Prostate gland (tissue), 2 donors: ENCODE measurements at regions not wholly inside any gene's neighbourhood (a gene's known extent, or its start where the extent isn't known, plus 50 kb on each side); places are given as distances from the start of the nearest gene placed in this dataset.

Experiments used
- DNase-seq: peaks from one replicate; pipeline ENCODE4 v3.0.0-alpha.2; 2019; ENCODE audit warnings: low spot score
- H3K27ac ChIP-seq, 2 donors: fragments of 200-600 bp; sonication (generic); 2 replicates each; pipeline ENCODE4 v1.5.1; 2017 to 2019
- H3K27me3 ChIP-seq: fragments of 200-600 bp; sonication (generic); replicated peaks from 2 replicates; pipeline ENCODE4 v1.5.1; 2019; ENCODE audit not compliant: insufficient read depth
- H3K36me3 ChIP-seq, 2 donors: fragments of 200-600 bp; sonication (generic); 1 replicate in 1 of 2; 2 replicates in 1 of 2; pipeline versions ENCODE4 v1.5.1 to v1.8.1; 2017 to 2019
- H3K4me1 ChIP-seq: fragments of 200-600 bp; sonication (generic); replicated peaks from 2 replicates; pipeline ENCODE4 v1.5.1; 2019
- H3K4me3 ChIP-seq, 2 donors: fragments of 200-600 bp; sonication (generic); 2 replicates each; pipeline ENCODE4 v1.5.1; 2017 to 2019
- H3K9me3 ChIP-seq: fragments of 200-600 bp; sonication (generic); 2 replicates; pipeline ENCODE4 v1.5.1; 2017
- CTCF ChIP-seq, 4 experiments: fragments of 200-600 bp in 2 of 4; fragments of 450-650 bp in 2 of 4; sonication (generic) in 2 of 4; IDR thresholded peaks; 1 replicate in 3 of 4; 2 replicates in 1 of 4; pipeline ENCODE4 v1.5.1; 2016 to 2019; ENCODE audit warnings: antibody characterized with exemption in 4 of 4, mild to moderate bottlenecking in 2 of 4, moderate library complexity in 2 of 4
- POLR2A ChIP-seq: fragments of 450-650 bp; IDR thresholded peaks from one replicate; pipeline ENCODE4 v1.6.1; 2016; ENCODE audit warnings: antibody characterized with exemption, mild to moderate bottlenecking
- POLR2AphosphoS5 ChIP-seq: sonication (generic); formaldehyde crosslinking; IDR thresholded peaks from one replicate; pipeline ENCODE4 v1.6.1; 2017; ENCODE audit warnings: antibody characterized with exemption
- WGBS: methylation state at CpG from one replicate; pipeline ENCODE4 v1.1.5; 2018; 5-methylcytosine and 5-hydroxymethylcytosine counted together
- intact Hi-C: fragments of 100-400 bp; cut with DNase I; formaldehyde crosslinking; loops from one replicate; pipeline ENCODE4 v1.14.2; 2022

GRCh38 chr18:47417807-47418206, 166.3 kb upstream of the SKOR2 start:
- no peak overlapping the region for H3K27ac ChIP-seq
- H3K36me3 ChIP-seq: no peaks in the 10 kb centered on the region
- intact Hi-C loops: no loop called here
- no peak overlapping the region for H3K4me3 ChIP-seq
- DNase-seq: no peak
- TF ChIP-seq CTCF (IDR thresholded peaks at IDR 0.05) (no peak), POLR2AphosphoS5 (no peak), POLR2A (no peak)
- no peaks in the 10 kb centered on the region for H3K9me3 ChIP-seq
- H3K27me3 ChIP-seq: no peaks in the 10 kb centered on the region
- no peaks in the 10 kb centered on the region for H3K4me1 ChIP-seq
- WGBS: 70% methylated on average over 2 of the region's 2 CpGs

GRCh38 chr18:47415881-47416280, 164.4 kb upstream of the SKOR2 start:
- no peaks in the 10 kb centered on the region for H3K36me3 ChIP-seq
- no peaks in the 10 kb centered on the region for H3K9me3 ChIP-seq
- intact Hi-C loops: no loop called here
- no peak for TF ChIP-seq CTCF (IDR thresholded peaks at IDR 0.05)
- no peak for TF ChIP-seq POLR2AphosphoS5
- TF ChIP-seq POLR2A: no peak
- H3K4me3 ChIP-seq: no peak overlapping the region
- no peaks in the 10 kb centered on the region for H3K27me3 ChIP-seq
- no peak overlapping the region for H3K27ac ChIP-seq
- no peaks in the 10 kb centered on the region for H3K4me1 ChIP-seq
- DNase-seq: no peak
- 57% methylated on average over 4 of the region's 4 CpGs for WGBS

GRCh38 chr18:47413327-47413726, 161.9 kb upstream of the SKOR2 start:
- 19% methylated on average over 2 of the region's 2 CpGs for WGBS
- no peaks in the 10 kb centered on the region for H3K36me3 ChIP-seq
- TF ChIP-seq POLR2A (no peak), POLR2AphosphoS5 (peak; percentile 76), CTCF (IDR thresholded peaks at IDR 0.05) (no peak)
- no peaks in the 10 kb centered on the region for H3K27me3 ChIP-seq
- no peaks in the 10 kb centered on the region for H3K9me3 ChIP-seq
- H3K4me1 ChIP-seq: no peaks in the 10 kb centered on the region
- intact Hi-C loops: no loop called here
- no peak overlapping the region for H3K27ac ChIP-seq
- H3K4me3 ChIP-seq: no peak overlapping the region
- peak; percentile 67 for DNase-seq

- Histone ChIP-seq H3K4me3 (no peak overlapping the region), H3K27me3 (no peaks in the 10 kb centered on the region), H3K4me1 (no peaks in the 10 kb centered on the region), H3K27ac (no peak overlapping the region), H3K36me3 (no peaks in the 10 kb centered on the region), H3K9me3 (no peaks in the 10 kb centered on the region)
- TF ChIP-seq CTCF (IDR thresholded peaks at IDR 0.05): no peak
- TF ChIP-seq POLR2A: no peak
- TF ChIP-seq POLR2AphosphoS5: no peak
- intact Hi-C loops: no loop called here
- DNase-seq: no peak
- WGBS: 33% methylated on average over 1 of the region's 1 CpG
Observed at GRCh38 chr18:47412924-47413323, 161.5 kb upstream of the SKOR2 start.

GRCh38 chr18:47411159-47411558, 159.7 kb upstream of the SKOR2 start:
- DNase-seq: no peak
- no peak overlapping the region for H3K27ac ChIP-seq

More at GRCh38 chr18:47411159-47411558, 159.7 kb upstream of the SKOR2 start:
- intact Hi-C loops: no loop called here
- H3K4me3 ChIP-seq: no peak overlapping the region
- no peaks in the 10 kb centered on the region for H3K4me1 ChIP-seq
- no peak for TF ChIP-seq POLR2A
- no peak for TF ChIP-seq POLR2AphosphoS5
- WGBS: 50% methylated on average over 1 of the region's 1 CpG
- no peaks in the 10 kb centered on the region for H3K36me3 ChIP-seq
- no peaks in the 10 kb centered on the region for H3K9me3 ChIP-seq
- no peaks in the 10 kb centered on the region for H3K27me3 ChIP-seq
